ENCODE measurements at regions not wholly inside any gene's neighbourhood (a gene's known extent, or its start where the extent isn't known, plus 50 kb on each side); places are given as distances from the start of the nearest gene placed in this dataset.

DNA sequence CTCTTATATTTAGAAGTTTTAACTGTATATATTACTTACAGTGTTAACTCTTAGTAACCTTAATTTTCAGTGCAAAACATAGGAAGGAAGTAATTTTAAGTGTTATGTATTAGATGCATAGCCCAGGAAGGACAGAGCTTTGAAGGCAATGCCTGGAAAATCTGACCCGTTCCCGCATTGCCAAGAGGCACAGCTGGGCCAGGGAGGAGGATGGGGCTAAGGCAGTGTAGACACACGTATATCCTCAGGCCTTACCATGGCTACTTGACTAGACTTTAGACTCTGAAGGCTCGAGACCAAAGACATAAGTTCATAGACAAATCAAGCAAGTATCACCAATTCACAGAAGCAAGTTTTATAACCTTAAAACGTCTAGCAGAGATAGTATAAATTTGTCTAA lies 1944.2 kb downstream of the OLFM4 start:
- no peak overlapping the region for H2AFZ ChIP-seq (ENCODE audit: low read depth, low read length)
- H3K4me3 ChIP-seq (ENCODE audit: low read length), result no peak overlapping the region
- H4K20me1 ChIP-seq (ENCODE audit: insufficient read depth), result no peaks in the 10 kb centered on the region
- H3K4me2 ChIP-seq (ENCODE audit: low read length), result no peak overlapping the region
- no peaks in the 10 kb centered on the region for H3K9me3 ChIP-seq (ENCODE audit: low read length)
- H3K36me3 ChIP-seq (ENCODE audit: insufficient read depth, low read length), result no peaks in the 10 kb centered on the region
- no peak for TF ChIP-seq MXI1 (conservative IDR thresholded peaks at IDR 0.05; ENCODE audit: poor library complexity, severe bottlenecking)
- TF ChIP-seq RAD21 (conservative IDR thresholded peaks at IDR 0.05), result no peak
- no peak for TF ChIP-seq SMC3 (conservative IDR thresholded peaks at IDR 0.05; ENCODE audit: poor library complexity)
- TF ChIP-seq, protein P1, sequence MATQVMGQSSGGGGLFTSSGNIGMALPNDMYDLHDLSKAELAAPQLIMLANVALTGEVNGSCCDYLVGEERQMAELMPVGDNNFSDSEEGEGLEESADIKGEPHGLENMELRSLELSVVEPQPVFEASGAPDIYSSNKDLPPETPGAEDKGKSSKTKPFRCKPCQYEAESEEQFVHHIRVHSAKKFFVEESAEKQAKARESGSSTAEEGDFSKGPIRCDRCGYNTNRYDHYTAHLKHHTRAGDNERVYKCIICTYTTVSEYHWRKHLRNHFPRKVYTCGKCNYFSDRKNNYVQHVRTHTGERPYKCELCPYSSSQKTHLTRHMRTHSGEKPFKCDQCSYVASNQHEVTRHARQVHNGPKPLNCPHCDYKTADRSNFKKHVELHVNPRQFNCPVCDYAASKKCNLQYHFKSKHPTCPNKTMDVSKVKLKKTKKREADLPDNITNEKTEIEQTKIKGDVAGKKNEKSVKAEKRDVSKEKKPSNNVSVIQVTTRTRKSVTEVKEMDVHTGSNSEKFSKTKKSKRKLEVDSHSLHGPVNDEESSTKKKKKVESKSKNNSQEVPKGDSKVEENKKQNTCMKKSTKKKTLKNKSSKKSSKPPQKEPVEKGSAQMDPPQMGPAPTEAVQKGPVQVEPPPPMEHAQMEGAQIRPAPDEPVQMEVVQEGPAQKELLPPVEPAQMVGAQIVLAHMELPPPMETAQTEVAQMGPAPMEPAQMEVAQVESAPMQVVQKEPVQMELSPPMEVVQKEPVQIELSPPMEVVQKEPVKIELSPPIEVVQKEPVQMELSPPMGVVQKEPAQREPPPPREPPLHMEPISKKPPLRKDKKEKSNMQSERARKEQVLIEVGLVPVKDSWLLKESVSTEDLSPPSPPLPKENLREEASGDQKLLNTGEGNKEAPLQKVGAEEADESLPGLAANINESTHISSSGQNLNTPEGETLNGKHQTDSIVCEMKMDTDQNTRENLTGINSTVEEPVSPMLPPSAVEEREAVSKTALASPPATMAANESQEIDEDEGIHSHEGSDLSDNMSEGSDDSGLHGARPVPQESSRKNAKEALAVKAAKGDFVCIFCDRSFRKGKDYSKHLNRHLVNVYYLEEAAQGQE (IDR thresholded peaks at IDR 0.05; ENCODE audit: borderline replicate concordance), result no peak
- no peak for TF ChIP-seq EZH2 (IDR thresholded peaks at IDR 0.05; ENCODE audit: borderline replicate concordance, insufficient read depth, low read length, poor library complexity, severe bottlenecking)
- TF ChIP-seq TAF1 (IDR thresholded peaks at IDR 0.05; ENCODE audit: low read depth), result no peak
- no peak for TF ChIP-seq EP300 (conservative IDR thresholded peaks at IDR 0.05; ENCODE audit: poor library complexity, severe bottlenecking)
- TF ChIP-seq, protein P2, sequence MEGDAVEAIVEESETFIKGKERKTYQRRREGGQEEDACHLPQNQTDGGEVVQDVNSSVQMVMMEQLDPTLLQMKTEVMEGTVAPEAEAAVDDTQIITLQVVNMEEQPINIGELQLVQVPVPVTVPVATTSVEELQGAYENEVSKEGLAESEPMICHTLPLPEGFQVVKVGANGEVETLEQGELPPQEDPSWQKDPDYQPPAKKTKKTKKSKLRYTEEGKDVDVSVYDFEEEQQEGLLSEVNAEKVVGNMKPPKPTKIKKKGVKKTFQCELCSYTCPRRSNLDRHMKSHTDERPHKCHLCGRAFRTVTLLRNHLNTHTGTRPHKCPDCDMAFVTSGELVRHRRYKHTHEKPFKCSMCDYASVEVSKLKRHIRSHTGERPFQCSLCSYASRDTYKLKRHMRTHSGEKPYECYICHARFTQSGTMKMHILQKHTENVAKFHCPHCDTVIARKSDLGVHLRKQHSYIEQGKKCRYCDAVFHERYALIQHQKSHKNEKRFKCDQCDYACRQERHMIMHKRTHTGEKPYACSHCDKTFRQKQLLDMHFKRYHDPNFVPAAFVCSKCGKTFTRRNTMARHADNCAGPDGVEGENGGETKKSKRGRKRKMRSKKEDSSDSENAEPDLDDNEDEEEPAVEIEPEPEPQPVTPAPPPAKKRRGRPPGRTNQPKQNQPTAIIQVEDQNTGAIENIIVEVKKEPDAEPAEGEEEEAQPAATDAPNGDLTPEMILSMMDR (IDR thresholded peaks at IDR 0.05; ENCODE audit: poor library complexity, severe bottlenecking), result no peak
- TF ChIP-seq POLR2AphosphoS5 (IDR thresholded peaks at IDR 0.05), result no peak
- no peaks in the 10 kb centered on the region for H3K27me3 ChIP-seq (ENCODE audit: insufficient read depth, low read depth, low read length)
- no peaks in the 10 kb centered on the region for H3F3A ChIP-seq (ENCODE audit: insufficient read depth, low read length, poor library complexity, severe bottlenecking)
- H3K9me2 ChIP-seq (ENCODE audit: insufficient read depth, low read length), result no peaks in the 10 kb centered on the region
- H3K79me2 ChIP-seq (replicated peaks; ENCODE audit: insufficient read depth, low read length), result no peaks in the 10 kb centered on the region
- H3K27ac ChIP-seq (ENCODE audit: low read length), result no peak overlapping the region
- no peak overlapping the region for H3K9ac ChIP-seq (ENCODE audit: low read length)

DNA sequence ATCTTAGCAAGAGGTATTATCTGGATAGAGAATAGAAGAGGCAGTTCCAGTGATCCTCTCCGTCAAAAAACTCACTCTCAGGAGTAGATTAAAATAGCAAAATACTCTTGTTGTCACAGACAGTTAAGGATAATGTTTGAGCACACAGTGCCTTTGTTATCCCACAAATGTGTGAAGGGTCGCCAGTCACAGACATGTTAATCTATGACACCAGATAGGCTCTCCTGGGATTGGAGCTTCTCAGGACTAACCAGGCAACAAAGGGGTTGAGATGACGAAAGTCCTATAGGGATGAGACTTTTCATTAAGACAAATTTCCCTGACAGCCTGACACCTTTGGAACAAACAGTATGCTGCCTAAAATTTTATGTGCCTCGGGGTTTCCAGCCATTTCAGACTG lies 1947.1 kb downstream of the OLFM4 start:
- no peak overlapping the region for H3K9ac ChIP-seq (ENCODE audit: low read length)
- TF ChIP-seq EP300 (conservative IDR thresholded peaks at IDR 0.05; ENCODE audit: poor library complexity, severe bottlenecking) (no peak), EZH2 (IDR thresholded peaks at IDR 0.05; ENCODE audit: borderline replicate concordance, insufficient read depth, low read length, poor library complexity, severe bottlenecking) (no peak), SMC3 (conservative IDR thresholded peaks at IDR 0.05; ENCODE audit: poor library complexity) (no peak), POLR2AphosphoS5 (IDR thresholded peaks at IDR 0.05) (no peak), TAF1 (IDR thresholded peaks at IDR 0.05; ENCODE audit: low read depth) (no peak), RAD21 (conservative IDR thresholded peaks at IDR 0.05) (no peak), MXI1 (conservative IDR thresholded peaks at IDR 0.05; ENCODE audit: poor library complexity, severe bottlenecking) (no peak)
- TF ChIP-seq, protein P2 (IDR thresholded peaks at IDR 0.05; ENCODE audit: poor library complexity, severe bottlenecking), result no peak
- TF ChIP-seq, protein P1 (IDR thresholded peaks at IDR 0.05; ENCODE audit: borderline replicate concordance), result no peak
- no peaks in the 10 kb centered on the region for H3K9me2 ChIP-seq (ENCODE audit: insufficient read depth, low read length)
- no peaks in the 10 kb centered on the region for H3F3A ChIP-seq (ENCODE audit: insufficient read depth, low read length, poor library complexity, severe bottlenecking)
- no peaks in the 10 kb centered on the region for H3K79me2 ChIP-seq (replicated peaks; ENCODE audit: insufficient read depth, low read length)
- H3K4me3 ChIP-seq (ENCODE audit: low read length), result no peak overlapping the region
- no peaks in the 10 kb centered on the region for H4K20me1 ChIP-seq (ENCODE audit: insufficient read depth)
- no peaks in the 10 kb centered on the region for H3K36me3 ChIP-seq (ENCODE audit: insufficient read depth, low read length)
- no peak overlapping the region for H2AFZ ChIP-seq (ENCODE audit: low read depth, low read length)
- no peaks in the 10 kb centered on the region for H3K9me3 ChIP-seq (ENCODE audit: low read length)
- no peak overlapping the region for H3K4me2 ChIP-seq (ENCODE audit: low read length)
- H3K27me3 ChIP-seq (ENCODE audit: insufficient read depth, low read depth, low read length), result no peaks in the 10 kb centered on the region
- no peak overlapping the region for H3K27ac ChIP-seq (ENCODE audit: low read length)
